ENCODE measurements at regions not wholly inside any gene's neighbourhood (a gene's known extent, or its start where the extent isn't known, plus 50 kb on each side); places are given as distances from the start of the nearest gene placed in this dataset.
A peak's percentile ranks its signal among the peaks of the same experiment; 100 is the strongest.

- TF ChIP-seq AHDC1 (CRISPR knock-in tag; IDR thresholded peaks at IDR 0.05; ENCODE audit: borderline replicate concordance), result no peak
- no peak for TF ChIP-seq MYC (CRISPR knock-in tag; IDR thresholded peaks at IDR 0.05; ENCODE audit: borderline replicate concordance)
These were observed 311.8 kb downstream of the PTPRU start (continued) for GRCh38 chr1:29548091-29548490.

- Histone ChIP-seq H3K27me3 (ENCODE audit: control insufficient read depth in 1 of 2, insufficient read depth in 2 of 2, low read length in 2 of 2) (no peaks in the 10 kb centered on the region; a peak in 1 of 5 replicates), H4K20me1 (ENCODE audit: insufficient read depth, low read length) (no peaks in the 10 kb centered on the region), H3K4me3 (replicated peaks in 1 of 3; ENCODE audit: insufficient read depth in 1 of 3, low read depth in 2 of 3, low read length in 3 of 3) (no peak overlapping the region), H2AFZ (ENCODE audit: low read length) (no peak overlapping the region), H3K4me2 (ENCODE audit: low read depth, low read length) (no peak overlapping the region), H3K79me2 (ENCODE audit: insufficient read depth, low read length) (no peaks in the 10 kb centered on the region), H3K9ac (ENCODE audit: insufficient read depth, low read depth, low read length) (no peak overlapping the region), H3K27ac (ENCODE audit: extremely low read length, insufficient read depth, low read length) (no peak overlapping the region), H3K36me3 (replicated peaks in 1 of 2; ENCODE audit: control insufficient read depth in 1 of 2, insufficient read depth in 2 of 2, low read length in 2 of 2) (no peaks in the 10 kb centered on the region), H3K4me1 (ENCODE audit: insufficient read depth, low read length) (no peaks in the 10 kb centered on the region), H3K9me3 (ENCODE audit: low read length) (no peaks in the 10 kb centered on the region)
- FAIRE-seq (no peak), ATAC-seq (no peak), DNase-seq (ENCODE audit: low spot score) (no peak)
- in situ Hi-C loops (cut with HindIII; ENCODE audit: extremely low pct_ligation_motif_present, low pct_unique_long_range_greater_than_20kb) (no loop called here), intact Hi-C loops (cut with micrococcal nuclease; ENCODE audit: unreplicated experiment) (no loop called here)
- WGBS (ENCODE audit: low lambda C conversion rate), result 31% methylated on average over 5 of the region's 5 CpGs
- POLR2A ChIA-PET, result no interaction called here
- no TSS peak for BruUV-seq (replicated peaks)
- TF ChIP-seq ZNF20 (CRISPR knock-in tag; IDR thresholded peaks at IDR 0.05), result no peak
- TF ChIP-seq ZNF484 (CRISPR knock-in tag; IDR thresholded peaks at IDR 0.05; ENCODE audit: borderline replicate concordance, low read depth), result no peak
- TF ChIP-seq XRCC5 (optimal IDR thresholded peaks at IDR 0.05; ENCODE audit: low read length), result no peak
- TF ChIP-seq NAIF1 (CRISPR knock-in tag; IDR thresholded peaks at IDR 0.05; ENCODE audit: borderline replicate concordance), result no peak
- TF ChIP-seq ZNF629 (CRISPR knock-in tag; conservative IDR thresholded peaks at IDR 0.05), result peak; percentile 61; the same call in 1 of the 2 replicates
- CTCF ChIA-PET (ENCODE audit: low intra/inter-chr PET ratio, low total read pairs), result no interaction called here
These were observed 311.0 kb downstream of the PTPRU start for GRCh38 chr1:29547300-29547699.
